Femur (tissue), 1 donor: ENCODE measurements at regions not wholly inside any gene's neighbourhood (a gene's known extent, or its start where the extent isn't known, plus 50 kb on each side); places are given as distances from the start of the nearest gene placed in this dataset.
"Not testable (repeated sequence)": the region's sequence is repeated elsewhere in the genome, so short reads cannot be mapped to it uniquely, and the experiment has no call there.

ENCODE experiments used
- DNase-seq: peaks from one replicate; pipeline ENCODE4 v3.0.0-alpha.2; 2017

GRCh38 chr2:13474538-13474937, 757.8 kb downstream of the TRIB2 start:
- DNase-seq = no peak

GRCh38 chr2:13480057-13480456, 763.3 kb downstream of the TRIB2 start:
- no peak for DNase-seq

- DNase-seq = no peak
Observed at GRCh38 chr2:13481201-13481600, 764.5 kb downstream of the TRIB2 start.

- DNase-seq = no peak
Observed at GRCh38 chr2:13485256-13485655, 768.5 kb downstream of the TRIB2 start.

- DNase-seq = no peak
Observed at GRCh38 chr2:13488965-13489364, 772.2 kb downstream of the TRIB2 start.

GRCh38 chr2:13492262-13492661, 775.5 kb downstream of the TRIB2 start:
- DNase-seq = no peak

- no peak for DNase-seq
Observed at GRCh38 chr2:13495051-13495450, 778.3 kb downstream of the TRIB2 start.

- DNase-seq = no peak
Observed at GRCh38 chr2:13504808-13505207, 788.1 kb downstream of the TRIB2 start.

- DNase-seq = no peak
Observed at GRCh38 chr2:13508671-13509070, 791.9 kb downstream of the TRIB2 start.

GRCh38 chr2:13515254-13515653, 798.5 kb downstream of the TRIB2 start:
- DNase-seq = no peak

- no peak for DNase-seq
Observed at GRCh38 chr2:13522096-13522495, 805.4 kb downstream of the TRIB2 start.

GRCh38 chr2:13522917-13523821, 806.4 kb downstream of the TRIB2 start:
- DNase-seq = no peak

GRCh38 chr2:13524492-13524891, 807.8 kb downstream of the TRIB2 start:
- no peak for DNase-seq

- DNase-seq = not testable (repeated sequence)
Observed at GRCh38 chr2:13531735-13532410, 815.1 kb downstream of the TRIB2 start.

GRCh38 chr2:13532781-13533523, 816.2 kb downstream of the TRIB2 start:
- not testable (repeated sequence) for DNase-seq

- DNase-seq = no peak
Observed at GRCh38 chr2:13533524-13533922, 816.8 kb downstream of the TRIB2 start.

- no peak for DNase-seq
Observed at GRCh38 chr2:13536941-13537340, 820.2 kb downstream of the TRIB2 start.

GRCh38 chr2:13537771-13538349, 821.1 kb downstream of the TRIB2 start:
- no peak for DNase-seq

GRCh38 chr2:13539296-13539695, 822.6 kb downstream of the TRIB2 start:
- no peak for DNase-seq

- DNase-seq = no peak
Observed at GRCh38 chr2:13542061-13542460, 825.3 kb downstream of the TRIB2 start.

- DNase-seq = no peak
Observed at GRCh38 chr2:13542642-13543041, 825.9 kb downstream of the TRIB2 start.

- DNase-seq = no peak
Observed at GRCh38 chr2:13543550-13543949, 826.8 kb downstream of the TRIB2 start.

GRCh38 chr2:13545320-13545719, 828.6 kb downstream of the TRIB2 start:
- DNase-seq = no peak
